ENCODE measurements at regions not wholly inside any gene's neighbourhood (a gene's known extent, or its start where the extent isn't known, plus 50 kb on each side); places are given as distances from the start of the nearest gene placed in this dataset.
"Not testable (repeated sequence)": the region's sequence is repeated elsewhere in the genome, so short reads cannot be mapped to it uniquely, and the experiment has no call there.

GRCh38 chr7:124322561-124322960 is 289.7 kb upstream of the TMEM229A start:
- DNase-seq = no peak

- no peak for DNase-seq
These were observed 286.0 kb upstream of the TMEM229A start for GRCh38 chr7:124318721-124319450.

- no peak for DNase-seq
These were observed 278.1 kb upstream of the TMEM229A start for GRCh38 chr7:124310934-124311390.

- DNase-seq = no peak
These were observed 275.5 kb upstream of the TMEM229A start for GRCh38 chr7:124308384-124308783.

GRCh38 chr7:124295289-124295688 is 262.4 kb upstream of the TMEM229A start:
- no peak for DNase-seq

- DNase-seq = no peak
These were observed 252.1 kb upstream of the TMEM229A start for GRCh38 chr7:124284937-124285336.

GRCh38 chr7:124276005-124276622 is 243.2 kb upstream of the TMEM229A start:
- DNase-seq = no peak

GRCh38 chr7:124275411-124275810 is 242.5 kb upstream of the TMEM229A start:
- peak; percentile 56 for DNase-seq

- no peak for DNase-seq
These were observed 236.9 kb upstream of the TMEM229A start for GRCh38 chr7:124269774-124270173.

GRCh38 chr7:124267154-124267553 is 234.3 kb upstream of the TMEM229A start:
- no peak for DNase-seq

- DNase-seq = no peak
These were observed 230.5 kb upstream of the TMEM229A start for GRCh38 chr7:124263232-124263827.

GRCh38 chr7:124261710-124262109 is 228.8 kb upstream of the TMEM229A start:
- no peak for DNase-seq

- no peak for DNase-seq
These were observed 224.9 kb upstream of the TMEM229A start for GRCh38 chr7:124257638-124258308.

GRCh38 chr7:124255041-124255655 is 222.3 kb upstream of the TMEM229A start:
- DNase-seq = no peak

- DNase-seq = no peak
These were observed 221.5 kb upstream of the TMEM229A start for GRCh38 chr7:124254396-124254795.

- DNase-seq = peak; percentile 46
These were observed 218.8 kb upstream of the TMEM229A start for GRCh38 chr7:124251636-124252035.

- DNase-seq = no peak
These were observed 217.6 kb upstream of the TMEM229A start for GRCh38 chr7:124250297-124251034.

- DNase-seq = no peak
These were observed 214.8 kb upstream of the TMEM229A start for GRCh38 chr7:124247691-124248090.

- no peak for DNase-seq
These were observed 213.5 kb upstream of the TMEM229A start for GRCh38 chr7:124246262-124246863.

GRCh38 chr7:124244469-124244868 is 211.6 kb upstream of the TMEM229A start:
- DNase-seq = not testable (repeated sequence)

GRCh38 chr7:124219681-124220080 is 186.8 kb upstream of the TMEM229A start:
- no peak for DNase-seq

- no peak for DNase-seq
These were observed 175.8 kb upstream of the TMEM229A start for GRCh38 chr7:124208642-124209041.
